ENCODE measurements at regions not wholly inside any gene's neighbourhood (a gene's known extent, or its start where the extent isn't known, plus 50 kb on each side); places are given as distances from the start of the nearest gene placed in this dataset.

DNA sequence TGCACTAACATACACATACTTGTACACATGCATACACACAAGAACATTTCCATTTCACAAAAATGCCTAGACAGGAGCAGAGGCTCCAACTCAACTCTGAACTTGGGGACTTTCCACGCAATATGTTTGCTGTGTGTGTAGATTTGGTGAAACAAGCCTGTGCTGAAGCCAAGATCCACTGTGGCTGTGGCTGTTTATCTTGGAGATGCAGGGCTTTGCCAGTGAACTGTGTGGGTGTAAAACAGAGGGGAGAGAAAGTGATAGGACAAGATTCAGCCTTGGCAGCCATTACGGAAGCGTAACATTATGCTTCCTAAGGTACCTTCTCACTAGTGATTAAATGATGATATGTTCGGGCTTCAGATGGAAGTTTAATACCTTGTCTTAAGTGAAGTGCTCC lies 73.2 kb upstream of the MBNL2 start:
- TF ChIP-seq, protein P1, sequence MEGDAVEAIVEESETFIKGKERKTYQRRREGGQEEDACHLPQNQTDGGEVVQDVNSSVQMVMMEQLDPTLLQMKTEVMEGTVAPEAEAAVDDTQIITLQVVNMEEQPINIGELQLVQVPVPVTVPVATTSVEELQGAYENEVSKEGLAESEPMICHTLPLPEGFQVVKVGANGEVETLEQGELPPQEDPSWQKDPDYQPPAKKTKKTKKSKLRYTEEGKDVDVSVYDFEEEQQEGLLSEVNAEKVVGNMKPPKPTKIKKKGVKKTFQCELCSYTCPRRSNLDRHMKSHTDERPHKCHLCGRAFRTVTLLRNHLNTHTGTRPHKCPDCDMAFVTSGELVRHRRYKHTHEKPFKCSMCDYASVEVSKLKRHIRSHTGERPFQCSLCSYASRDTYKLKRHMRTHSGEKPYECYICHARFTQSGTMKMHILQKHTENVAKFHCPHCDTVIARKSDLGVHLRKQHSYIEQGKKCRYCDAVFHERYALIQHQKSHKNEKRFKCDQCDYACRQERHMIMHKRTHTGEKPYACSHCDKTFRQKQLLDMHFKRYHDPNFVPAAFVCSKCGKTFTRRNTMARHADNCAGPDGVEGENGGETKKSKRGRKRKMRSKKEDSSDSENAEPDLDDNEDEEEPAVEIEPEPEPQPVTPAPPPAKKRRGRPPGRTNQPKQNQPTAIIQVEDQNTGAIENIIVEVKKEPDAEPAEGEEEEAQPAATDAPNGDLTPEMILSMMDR (conservative IDR thresholded peaks at IDR 0.05), result no peak
- no peak for TF ChIP-seq ZFX (IDR thresholded peaks at IDR 0.05)

All from C4-2B (cell line).